WTC11 (cell line): ENCODE measurements at regions not wholly inside any gene's neighbourhood (a gene's known extent, or its start where the extent isn't known, plus 50 kb on each side); places are given as distances from the start of the nearest gene placed in this dataset.

Experiments used
- ATAC-seq: fragments of 200-7000 bp; cut with Tn5 transposase; 2 replicates; pipeline ENCODE4 v1.10.0; 2021; ENCODE audit warnings: mild to moderate bottlenecking, moderate library complexity
- CTCF ChIA-PET: fragments of 300-600 bp; sonication (Branson Sonifier 250); formaldehyde crosslinking; loops from one replicate; lab custom pipeline; 2021; ENCODE audit warnings: antibody characterized with exemption; lab: Charles Lee
- POLR2A ChIA-PET: fragments of 350-600 bp; sonication (Branson Sonifier 250); formaldehyde crosslinking; loops from one replicate; lab custom pipeline; 2021; ENCODE audit warnings: antibody characterized with exemption; lab: Charles Lee
- DNase-seq: peaks from one replicate; pipeline ENCODE4 v3.0.0; 2021; ENCODE audit warnings: low spot score
- H3K27ac Mint-ChIP-seq: 2 replicates; pipeline ENCODE4 v1.8.0; 2021; ENCODE audit warnings: mixed read lengths
- H3K27me3 Mint-ChIP-seq: 2 replicates; pipeline ENCODE4 v1.8.0; 2021; ENCODE audit warnings: low read depth, mild to moderate bottlenecking, moderate library complexity, mixed read lengths
- H3K36me3 Mint-ChIP-seq: 2 replicates; pipeline ENCODE4 v1.8.0; 2021; ENCODE audit warnings: mixed read lengths
- H3K4me1 Mint-ChIP-seq: 2 replicates; pipeline ENCODE4 v1.8.0; 2022; ENCODE audit warnings: mixed read lengths
- H3K4me3 Mint-ChIP-seq: 2 replicates; pipeline ENCODE4 v1.8.0; 2021; ENCODE audit warnings: mild to moderate bottlenecking, moderate library complexity, mixed read lengths
- H3K9me3 Mint-ChIP-seq: 2 replicates; pipeline ENCODE4 v1.8.0; 2021; ENCODE audit warnings: mixed read lengths
- ATF1 ChIP-seq: sonication (generic); formaldehyde crosslinking; IDR thresholded peaks from 2 replicates; pipeline ENCODE4 v1.8.1; 2023; ENCODE audit warnings: mild to moderate bottlenecking, moderate library complexity, missing genetic modification reagents
- CREM ChIP-seq: sonication (generic); formaldehyde crosslinking; IDR thresholded peaks from 2 replicates; pipeline ENCODE4 v1.8.1; 2022; ENCODE audit warnings: mild to moderate bottlenecking, missing genetic modification reagents, moderate library complexity
- EMX1 ChIP-seq: fragments of 250-450 bp; sonication (Bioruptor Pico); IDR thresholded peaks from 2 replicates; pipeline ENCODE4 v1.8.0; 2021; ENCODE audit warnings: mild to moderate bottlenecking
- FOXP1 ChIP-seq: sonication (generic); formaldehyde crosslinking; IDR thresholded peaks from 2 replicates; pipeline ENCODE4 v1.8.0; 2022; ENCODE audit warnings: missing genetic modification reagents, mild to moderate bottlenecking, moderate library complexity, borderline replicate concordance
- GRHL2 ChIP-seq: fragments of 250-450 bp; sonication (Bioruptor Pico); IDR thresholded peaks from 2 replicates; pipeline ENCODE4 v1.8.0; 2022; ENCODE audit warnings: mild to moderate bottlenecking, moderate library complexity; ENCODE audit not compliant: insufficient replicate concordance, severe bottlenecking
- HMGA2 ChIP-seq: fragments of 250-450 bp; sonication (Bioruptor Pico); IDR thresholded peaks from 2 replicates; pipeline ENCODE4 v1.4.0; 2021; ENCODE audit warnings: mild to moderate bottlenecking, moderate library complexity
- MYBL2 ChIP-seq: sonication (generic); formaldehyde crosslinking; IDR thresholded peaks from 2 replicates; pipeline ENCODE4 v1.8.1; 2023; ENCODE audit warnings: mild to moderate bottlenecking, moderate library complexity, missing genetic modification reagents
- NFYB ChIP-seq: sonication (generic); formaldehyde crosslinking; conservative IDR thresholded peaks from 2 replicates; pipeline ENCODE4 v1.8.0; 2022; ENCODE audit warnings: low read depth, missing genetic modification reagents
- PRRX2 ChIP-seq: fragments of 250-450 bp; sonication (Bioruptor Pico); IDR thresholded peaks from 2 replicates; pipeline ENCODE4 v1.8.0; 2021; ENCODE audit warnings: mild to moderate bottlenecking
- SMAD3 ChIP-seq: sonication (generic); formaldehyde crosslinking; IDR thresholded peaks from 2 replicates; pipeline ENCODE4 v1.8.0; 2022; ENCODE audit warnings: missing genetic modification reagents, mild to moderate bottlenecking, borderline replicate concordance
- ZNF219 ChIP-seq: sonication (generic); formaldehyde crosslinking; IDR thresholded peaks from 2 replicates; pipeline ENCODE4 v1.8.0; 2023; ENCODE audit warnings: missing genetic modification reagents, mild to moderate bottlenecking, borderline replicate concordance
- ZNF396 ChIP-seq: fragments of 250-450 bp; sonication (Bioruptor Pico); IDR thresholded peaks from 2 replicates; pipeline ENCODE4 v1.8.0; 2021; ENCODE audit warnings: mild to moderate bottlenecking, moderate library complexity, borderline replicate concordance
- TF ChIP-seq, protein P1 (sequence below): fragments of 250-450 bp; sonication (Bioruptor Pico); IDR thresholded peaks from 2 replicates; pipeline ENCODE4 v1.9.0; 2021; ENCODE audit warnings: moderate library complexity, mild to moderate bottlenecking, inconsistent platforms, borderline replicate concordance
- TF ChIP-seq, protein P2 (sequence below): fragments of 250-450 bp; sonication (Bioruptor Pico); IDR thresholded peaks from 2 replicates; pipeline ENCODE4 v1.8.0; 2021; ENCODE audit warnings: mild to moderate bottlenecking
- TF ChIP-seq, protein P3 (sequence below): fragments of 250-450 bp; sonication (Bioruptor Pico); IDR thresholded peaks from 2 replicates; pipeline ENCODE4 v2.1.2; 2022; ENCODE audit warnings: mild to moderate bottlenecking, moderate library complexity
- TF ChIP-seq, protein P4 (sequence below): sonication (generic); formaldehyde crosslinking; IDR thresholded peaks from 2 replicates; pipeline ENCODE4 v1.8.1; 2023; ENCODE audit warnings: mild to moderate bottlenecking, missing genetic modification reagents, moderate library complexity
- TF ChIP-seq, protein P5 (sequence below): sonication (generic); formaldehyde crosslinking; IDR thresholded peaks from 2 replicates; pipeline ENCODE4 v1.8.1; 2023; ENCODE audit warnings: mild to moderate bottlenecking, missing genetic modification reagents, borderline replicate concordance
- TF ChIP-seq, protein P6 (sequence below): sonication (generic); formaldehyde crosslinking; IDR thresholded peaks from 2 replicates; pipeline ENCODE4 v1.8.1; 2023; ENCODE audit warnings: mild to moderate bottlenecking, missing genetic modification reagents

DNA sequence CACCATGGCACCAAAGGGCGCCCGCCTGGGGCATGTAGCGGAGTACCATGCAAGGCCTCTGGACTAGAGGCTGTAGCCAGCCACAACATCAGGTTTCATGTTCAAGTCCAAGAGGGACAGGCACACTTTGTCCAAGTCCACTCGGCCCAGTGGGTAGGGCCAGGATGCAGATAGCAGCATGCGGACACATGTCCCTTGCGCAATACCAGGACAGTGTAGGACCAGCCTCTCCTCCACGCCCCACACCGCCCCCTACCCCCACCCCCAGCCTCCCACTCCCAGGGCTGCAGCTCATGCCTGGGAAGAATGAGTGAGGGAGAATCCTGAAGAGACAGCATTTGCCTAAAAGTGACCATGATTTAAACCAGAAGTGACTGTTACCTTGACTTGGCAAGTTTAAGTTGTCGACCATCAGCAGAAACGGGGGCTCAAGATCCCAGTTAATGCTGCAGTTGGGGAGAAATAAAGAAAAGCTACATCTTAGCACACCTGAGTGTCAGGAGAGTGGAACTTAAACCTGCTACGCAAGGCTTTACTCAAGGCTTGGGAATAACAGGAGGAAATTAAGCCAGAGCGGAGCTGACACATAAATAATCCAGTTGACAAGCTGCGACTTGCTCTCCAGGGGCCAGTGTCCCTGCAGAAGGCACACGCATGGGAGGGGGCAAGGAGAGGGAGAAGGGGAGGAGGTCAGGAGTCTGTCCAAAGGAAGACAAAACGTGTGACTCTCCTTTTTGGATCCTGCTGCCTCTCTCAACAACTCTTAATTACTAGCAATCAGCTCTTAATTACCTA is 221.7 kb downstream of the BCOR start:
- POLR2A ChIA-PET = interaction anchor here (0.6 kb wide), 1 partner anchor 1548 kb away, joined by 3 read pairs; no protein-coding TSS in a partner anchor
- no peaks in the 10 kb centered on the region for H3K9me3 Mint-ChIP-seq
- H3K36me3 Mint-ChIP-seq = no peaks in the 10 kb centered on the region
- H3K4me1 Mint-ChIP-seq = peaks cover 18% of the 10 kb centered on the region
- DNase-seq = no peak
- CTCF ChIA-PET = no interaction called here
- TF ChIP-seq ATF1 (CRISPR knock-in tag) (no peak), ZNF396 (CRISPR knock-in tag) (no peak), ZNF219 (no peak), PRRX2 (CRISPR knock-in tag) (no peak), CREM (no peak), FOXP1 (no peak), GRHL2 (CRISPR knock-in tag) (no peak), EMX1 (no peak), MYBL2 (CRISPR knock-in tag) (no peak), HMGA2 (no peak), NFYB (CRISPR knock-in tag) (no peak), SMAD3 (CRISPR knock-in tag) (no peak)
- TF ChIP-seq, protein P1, sequence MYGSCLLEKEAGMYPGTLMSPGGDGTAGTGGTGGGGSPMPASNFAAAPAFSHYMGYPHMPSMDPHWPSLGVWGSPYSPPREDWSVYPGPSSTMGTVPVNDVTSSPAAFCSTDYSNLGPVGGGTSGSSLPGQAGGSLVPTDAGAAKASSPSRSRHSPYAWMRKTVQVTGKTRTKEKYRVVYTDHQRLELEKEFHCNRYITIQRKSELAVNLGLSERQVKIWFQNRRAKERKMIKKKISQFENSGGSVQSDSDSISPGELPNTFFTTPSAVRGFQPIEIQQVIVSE (CRISPR knock-in tag) = no peak
- TF ChIP-seq, protein P2, sequence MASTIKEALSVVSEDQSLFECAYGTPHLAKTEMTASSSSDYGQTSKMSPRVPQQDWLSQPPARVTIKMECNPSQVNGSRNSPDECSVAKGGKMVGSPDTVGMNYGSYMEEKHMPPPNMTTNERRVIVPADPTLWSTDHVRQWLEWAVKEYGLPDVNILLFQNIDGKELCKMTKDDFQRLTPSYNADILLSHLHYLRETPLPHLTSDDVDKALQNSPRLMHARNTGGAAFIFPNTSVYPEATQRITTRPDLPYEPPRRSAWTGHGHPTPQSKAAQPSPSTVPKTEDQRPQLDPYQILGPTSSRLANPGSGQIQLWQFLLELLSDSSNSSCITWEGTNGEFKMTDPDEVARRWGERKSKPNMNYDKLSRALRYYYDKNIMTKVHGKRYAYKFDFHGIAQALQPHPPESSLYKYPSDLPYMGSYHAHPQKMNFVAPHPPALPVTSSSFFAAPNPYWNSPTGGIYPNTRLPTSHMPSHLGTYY (CRISPR knock-in tag) = no peak
- TF ChIP-seq, protein P3, sequence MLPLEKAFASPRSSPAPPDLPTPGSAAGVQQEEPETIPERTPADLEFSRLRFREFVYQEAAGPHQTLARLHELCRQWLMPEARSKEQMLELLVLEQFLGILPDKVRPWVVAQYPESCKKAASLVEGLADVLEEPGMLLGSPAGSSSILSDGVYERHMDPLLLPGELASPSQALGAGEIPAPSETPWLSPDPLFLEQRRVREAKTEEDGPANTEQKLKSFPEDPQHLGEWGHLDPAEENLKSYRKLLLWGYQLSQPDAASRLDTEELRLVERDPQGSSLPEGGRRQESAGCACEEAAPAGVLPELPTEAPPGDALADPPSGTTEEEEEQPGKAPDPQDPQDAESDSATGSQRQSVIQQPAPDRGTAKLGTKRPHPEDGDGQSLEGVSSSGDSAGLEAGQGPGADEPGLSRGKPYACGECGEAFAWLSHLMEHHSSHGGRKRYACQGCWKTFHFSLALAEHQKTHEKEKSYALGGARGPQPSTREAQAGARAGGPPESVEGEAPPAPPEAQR (CRISPR knock-in tag) = no peak
- TF ChIP-seq, protein P4, sequence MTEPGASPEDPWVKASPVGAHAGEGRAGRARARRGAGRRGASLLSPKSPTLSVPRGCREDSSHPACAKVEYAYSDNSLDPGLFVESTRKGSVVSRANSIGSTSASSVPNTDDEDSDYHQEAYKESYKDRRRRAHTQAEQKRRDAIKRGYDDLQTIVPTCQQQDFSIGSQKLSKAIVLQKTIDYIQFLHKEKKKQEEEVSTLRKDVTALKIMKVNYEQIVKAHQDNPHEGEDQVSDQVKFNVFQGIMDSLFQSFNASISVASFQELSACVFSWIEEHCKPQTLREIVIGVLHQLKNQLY = no peak
- TF ChIP-seq, protein P5, sequence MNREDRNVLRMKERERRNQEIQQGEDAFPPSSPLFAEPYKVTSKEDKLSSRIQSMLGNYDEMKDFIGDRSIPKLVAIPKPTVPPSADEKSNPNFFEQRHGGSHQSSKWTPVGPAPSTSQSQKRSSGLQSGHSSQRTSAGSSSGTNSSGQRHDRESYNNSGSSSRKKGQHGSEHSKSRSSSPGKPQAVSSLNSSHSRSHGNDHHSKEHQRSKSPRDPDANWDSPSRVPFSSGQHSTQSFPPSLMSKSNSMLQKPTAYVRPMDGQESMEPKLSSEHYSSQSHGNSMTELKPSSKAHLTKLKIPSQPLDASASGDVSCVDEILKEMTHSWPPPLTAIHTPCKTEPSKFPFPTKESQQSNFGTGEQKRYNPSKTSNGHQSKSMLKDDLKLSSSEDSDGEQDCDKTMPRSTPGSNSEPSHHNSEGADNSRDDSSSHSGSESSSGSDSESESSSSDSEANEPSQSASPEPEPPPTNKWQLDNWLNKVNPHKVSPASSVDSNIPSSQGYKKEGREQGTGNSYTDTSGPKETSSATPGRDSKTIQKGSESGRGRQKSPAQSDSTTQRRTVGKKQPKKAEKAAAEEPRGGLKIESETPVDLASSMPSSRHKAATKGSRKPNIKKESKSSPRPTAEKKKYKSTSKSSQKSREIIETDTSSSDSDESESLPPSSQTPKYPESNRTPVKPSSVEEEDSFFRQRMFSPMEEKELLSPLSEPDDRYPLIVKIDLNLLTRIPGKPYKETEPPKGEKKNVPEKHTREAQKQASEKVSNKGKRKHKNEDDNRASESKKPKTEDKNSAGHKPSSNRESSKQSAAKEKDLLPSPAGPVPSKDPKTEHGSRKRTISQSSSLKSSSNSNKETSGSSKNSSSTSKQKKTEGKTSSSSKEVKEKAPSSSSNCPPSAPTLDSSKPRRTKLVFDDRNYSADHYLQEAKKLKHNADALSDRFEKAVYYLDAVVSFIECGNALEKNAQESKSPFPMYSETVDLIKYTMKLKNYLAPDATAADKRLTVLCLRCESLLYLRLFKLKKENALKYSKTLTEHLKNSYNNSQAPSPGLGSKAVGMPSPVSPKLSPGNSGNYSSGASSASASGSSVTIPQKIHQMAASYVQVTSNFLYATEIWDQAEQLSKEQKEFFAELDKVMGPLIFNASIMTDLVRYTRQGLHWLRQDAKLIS (CRISPR knock-in tag) = no peak
- TF ChIP-seq, protein P6, sequence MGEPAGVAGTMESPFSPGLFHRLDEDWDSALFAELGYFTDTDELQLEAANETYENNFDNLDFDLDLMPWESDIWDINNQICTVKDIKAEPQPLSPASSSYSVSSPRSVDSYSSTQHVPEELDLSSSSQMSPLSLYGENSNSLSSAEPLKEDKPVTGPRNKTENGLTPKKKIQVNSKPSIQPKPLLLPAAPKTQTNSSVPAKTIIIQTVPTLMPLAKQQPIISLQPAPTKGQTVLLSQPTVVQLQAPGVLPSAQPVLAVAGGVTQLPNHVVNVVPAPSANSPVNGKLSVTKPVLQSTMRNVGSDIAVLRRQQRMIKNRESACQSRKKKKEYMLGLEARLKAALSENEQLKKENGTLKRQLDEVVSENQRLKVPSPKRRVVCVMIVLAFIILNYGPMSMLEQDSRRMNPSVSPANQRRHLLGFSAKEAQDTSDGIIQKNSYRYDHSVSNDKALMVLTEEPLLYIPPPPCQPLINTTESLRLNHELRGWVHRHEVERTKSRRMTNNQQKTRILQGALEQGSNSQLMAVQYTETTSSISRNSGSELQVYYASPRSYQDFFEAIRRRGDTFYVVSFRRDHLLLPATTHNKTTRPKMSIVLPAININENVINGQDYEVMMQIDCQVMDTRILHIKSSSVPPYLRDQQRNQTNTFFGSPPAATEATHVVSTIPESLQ = no peak
- no peak overlapping the region for H3K4me3 Mint-ChIP-seq
- no peaks in the 10 kb centered on the region; the same call in 1 of the 2 replicates for H3K27me3 Mint-ChIP-seq
- H3K27ac Mint-ChIP-seq = no peak overlapping the region
- no peak for ATAC-seq
